ENCODE measurements at regions not wholly inside any gene's neighbourhood (a gene's known extent, or its start where the extent isn't known, plus 50 kb on each side); places are given as distances from the start of the nearest gene placed in this dataset.
A peak's percentile ranks its signal among the peaks of the same experiment; 100 is the strongest.

DNA sequence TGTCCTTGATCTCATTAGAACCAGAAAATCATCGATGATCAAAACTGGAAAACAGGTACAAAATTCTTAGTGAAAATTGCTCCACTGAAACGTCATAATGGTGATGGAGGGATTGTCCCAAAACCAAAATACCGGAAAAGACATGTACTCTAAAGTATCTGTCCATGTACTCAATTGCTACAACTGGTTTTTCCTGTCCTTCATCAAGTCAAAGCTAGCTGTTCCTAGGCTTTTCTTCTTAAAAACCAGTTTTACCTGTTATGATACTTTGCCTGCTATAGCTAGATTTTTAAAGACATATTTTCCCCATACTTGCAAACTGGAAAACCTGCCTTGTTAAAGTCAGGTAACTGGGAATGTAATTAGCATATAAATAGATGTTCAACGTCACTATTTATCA is 50.5 kb upstream of the LRRC1 start:
- DNase-seq (ENCODE audit: low spot score): no peak
- in situ Hi-C loops (cut with HindIII; ENCODE audit: low sequenced_read_pairs): no loop called here

DNA sequence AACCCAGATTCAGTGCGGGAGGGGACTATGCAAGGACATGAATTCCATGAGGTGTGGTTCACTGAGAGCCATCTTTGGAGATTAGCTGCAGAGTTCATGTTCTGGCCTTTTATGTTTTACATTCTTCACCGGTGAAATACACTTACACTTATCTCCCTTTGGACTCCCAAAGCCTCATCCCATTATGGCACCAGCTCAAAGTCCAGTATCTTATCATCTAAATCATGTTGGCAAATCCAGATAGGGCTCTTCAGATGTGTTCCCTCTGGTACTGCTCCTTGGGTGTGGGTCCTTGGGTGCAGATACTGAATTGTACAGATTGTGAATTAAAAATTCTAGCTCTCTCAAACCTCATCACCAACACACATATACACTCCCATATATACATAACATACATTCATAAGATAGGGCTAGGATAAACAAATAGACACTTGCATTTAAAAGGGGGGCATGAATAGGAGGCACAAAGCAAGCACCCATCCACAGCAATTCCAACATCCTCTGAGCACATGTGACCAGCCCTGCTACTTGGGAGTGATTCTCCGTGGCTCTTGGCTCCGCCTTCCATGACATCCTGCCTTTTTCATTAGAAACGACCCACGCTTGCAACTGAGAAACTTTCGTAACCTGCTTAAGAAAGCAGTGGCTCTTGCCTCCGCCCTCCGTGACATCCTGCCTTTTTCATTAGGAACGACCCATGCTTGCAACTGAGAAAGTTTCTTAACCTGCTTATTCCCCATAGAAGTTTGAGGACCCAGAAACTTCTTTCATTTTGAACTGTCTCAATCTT is 53.6 kb upstream of the LRRC1 start:
- DNase-seq (ENCODE audit: low spot score): no peak

DNA sequence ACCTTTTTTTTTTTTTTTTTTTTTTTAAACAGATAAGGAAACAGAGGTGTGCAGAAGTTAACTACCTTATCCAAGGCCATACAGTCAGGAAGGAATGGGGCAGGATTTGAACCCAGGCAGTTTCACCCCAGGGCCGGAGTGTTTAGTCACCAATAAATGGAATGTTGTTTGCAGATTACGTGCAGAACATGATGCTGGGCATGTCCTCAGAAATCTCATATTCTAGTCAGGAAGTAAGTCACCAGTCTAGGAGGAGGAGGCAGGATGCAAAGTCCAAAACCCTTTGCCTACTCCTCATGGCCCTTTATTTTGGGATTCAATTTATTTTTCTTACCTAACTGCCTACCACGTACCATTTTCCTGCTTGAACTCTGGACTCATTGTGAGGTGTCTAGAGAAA is 57.1 kb upstream of the LRRC1 start:
- in situ Hi-C loops (cut with HindIII; ENCODE audit: low sequenced_read_pairs): no loop called here
- no peak for DNase-seq (ENCODE audit: low spot score)

More for the DNA sequence above, 53.6 kb upstream of the LRRC1 start:
- in situ Hi-C loops (cut with HindIII; ENCODE audit: low sequenced_read_pairs): no loop called here

DNA sequence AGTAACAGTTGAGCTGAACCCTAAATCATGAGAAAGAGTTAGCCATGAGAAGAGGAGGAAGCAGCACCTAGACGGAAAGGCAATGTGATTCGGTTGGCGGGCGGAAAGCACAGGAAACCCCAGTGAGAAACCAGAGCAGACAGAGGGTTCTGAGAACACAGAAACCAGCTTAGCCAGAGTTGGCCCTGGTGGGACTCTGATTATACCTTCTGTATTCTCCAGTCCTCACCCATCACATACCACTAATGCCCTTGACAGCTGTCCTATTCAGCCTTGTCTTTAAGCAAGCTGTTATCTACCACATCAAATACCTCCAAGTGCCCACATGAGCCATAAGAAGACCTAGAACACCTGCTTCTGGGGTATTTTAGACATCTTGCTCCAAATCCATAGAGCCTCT is 58.9 kb upstream of the LRRC1 start:
- in situ Hi-C loops (cut with HindIII; ENCODE audit: low sequenced_read_pairs): no loop called here

DNA sequence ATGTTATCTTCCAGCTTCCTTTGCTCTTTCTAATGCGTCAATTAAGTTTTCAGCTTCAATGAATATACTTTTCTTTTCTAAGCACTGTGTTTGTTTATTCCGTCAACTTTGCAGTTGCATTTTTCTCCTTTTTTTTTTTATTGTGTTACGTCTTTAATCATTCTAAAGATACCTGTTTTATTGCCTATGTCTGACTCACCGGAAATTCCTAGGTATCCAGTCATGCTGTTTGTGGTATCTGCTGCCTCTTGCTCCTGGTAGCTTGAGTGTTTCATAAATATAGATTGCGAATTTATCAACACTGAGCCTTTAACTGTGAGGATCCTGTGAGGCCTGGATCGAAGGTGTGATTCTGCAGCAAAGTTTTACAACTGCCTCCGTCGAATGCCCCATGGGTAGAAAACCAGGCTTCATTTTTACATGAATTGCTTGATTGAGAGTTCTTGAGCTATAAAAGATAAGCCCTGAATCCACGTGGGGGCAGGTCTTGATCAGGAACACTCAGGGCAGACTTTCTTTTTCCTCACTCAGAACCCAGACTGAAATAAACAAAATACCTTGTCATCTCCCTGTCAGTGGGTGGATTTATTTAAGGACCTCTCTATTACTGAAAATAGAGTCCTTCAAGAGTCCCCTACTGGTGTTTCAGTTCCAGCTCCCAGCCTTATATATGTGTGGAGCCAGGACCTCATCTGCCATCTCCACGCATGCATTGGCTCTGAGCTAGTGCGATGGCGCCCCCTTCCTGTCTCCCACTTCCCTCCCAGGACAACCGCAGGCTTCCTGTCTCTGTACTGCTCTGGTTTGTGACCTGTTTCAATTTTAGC is 60.1 kb upstream of the LRRC1 start:
- in situ Hi-C loops (cut with HindIII; ENCODE audit: low sequenced_read_pairs): no loop called here
- DNase-seq (ENCODE audit: low spot score): no peak

More for the DNA sequence above, 58.9 kb upstream of the LRRC1 start:
- DNase-seq (ENCODE audit: low spot score): no peak

DNA sequence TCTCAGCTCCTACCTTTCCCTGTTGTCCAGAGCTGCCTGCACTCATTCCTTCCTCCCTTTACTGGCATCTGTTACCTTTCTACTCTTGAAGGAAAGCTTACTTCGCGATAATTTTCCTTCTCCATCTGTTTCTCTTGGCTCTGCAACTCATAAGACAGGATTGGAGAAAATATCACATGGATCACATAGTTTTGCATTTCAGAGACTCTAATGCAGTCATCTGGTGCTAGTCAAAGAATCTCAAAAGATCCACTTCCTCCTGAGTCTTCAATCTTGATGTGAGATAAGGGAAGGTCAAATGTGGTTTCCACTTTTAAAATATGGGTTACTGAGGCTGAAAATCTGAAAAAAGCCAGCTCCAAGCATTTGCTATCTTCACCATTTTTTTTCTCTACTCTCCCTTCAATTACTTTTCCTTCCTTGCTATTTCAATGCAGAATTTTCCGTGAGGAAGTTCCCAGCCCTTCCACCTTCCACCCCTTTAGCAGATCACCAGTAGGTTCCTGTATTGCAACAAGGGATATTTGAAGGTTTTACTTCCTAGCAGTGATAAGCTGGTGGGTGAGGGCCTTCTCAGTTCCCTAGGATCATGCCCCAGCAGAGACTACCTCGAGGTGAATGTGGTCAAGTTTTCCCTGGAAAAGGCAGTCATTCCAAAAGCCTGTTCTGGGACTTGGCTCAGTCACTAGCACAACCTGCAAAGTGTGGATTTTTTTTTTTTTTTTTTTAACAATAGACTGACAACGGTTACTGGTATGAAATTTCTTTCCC is 62.8 kb upstream of the LRRC1 start:
- no peak for DNase-seq (ENCODE audit: low spot score)
- in situ Hi-C loops (cut with HindIII; ENCODE audit: low sequenced_read_pairs): no loop called here

DNA sequence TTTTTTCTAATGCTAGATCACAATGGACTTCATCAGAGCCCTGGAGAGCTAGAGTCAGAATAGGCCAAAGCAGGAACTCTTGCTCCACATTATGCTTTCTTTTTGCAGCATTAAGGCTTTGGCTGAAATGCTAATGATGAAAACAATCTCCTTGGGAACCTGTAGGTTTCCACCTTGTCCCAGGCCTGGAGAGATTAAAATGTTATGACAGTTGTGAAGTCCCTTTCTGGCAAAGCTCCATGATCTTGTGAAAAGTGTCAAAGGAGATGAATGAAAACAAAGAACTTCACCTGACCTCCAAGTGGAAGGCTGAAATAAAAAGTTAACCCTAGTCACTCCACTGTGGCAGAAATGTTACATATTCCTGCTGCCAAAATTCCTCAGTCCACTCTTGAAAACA is 64.0 kb upstream of the LRRC1 start:
- DNase-seq (ENCODE audit: low spot score): no peak
- in situ Hi-C loops (cut with HindIII; ENCODE audit: low sequenced_read_pairs): no loop called here

DNA sequence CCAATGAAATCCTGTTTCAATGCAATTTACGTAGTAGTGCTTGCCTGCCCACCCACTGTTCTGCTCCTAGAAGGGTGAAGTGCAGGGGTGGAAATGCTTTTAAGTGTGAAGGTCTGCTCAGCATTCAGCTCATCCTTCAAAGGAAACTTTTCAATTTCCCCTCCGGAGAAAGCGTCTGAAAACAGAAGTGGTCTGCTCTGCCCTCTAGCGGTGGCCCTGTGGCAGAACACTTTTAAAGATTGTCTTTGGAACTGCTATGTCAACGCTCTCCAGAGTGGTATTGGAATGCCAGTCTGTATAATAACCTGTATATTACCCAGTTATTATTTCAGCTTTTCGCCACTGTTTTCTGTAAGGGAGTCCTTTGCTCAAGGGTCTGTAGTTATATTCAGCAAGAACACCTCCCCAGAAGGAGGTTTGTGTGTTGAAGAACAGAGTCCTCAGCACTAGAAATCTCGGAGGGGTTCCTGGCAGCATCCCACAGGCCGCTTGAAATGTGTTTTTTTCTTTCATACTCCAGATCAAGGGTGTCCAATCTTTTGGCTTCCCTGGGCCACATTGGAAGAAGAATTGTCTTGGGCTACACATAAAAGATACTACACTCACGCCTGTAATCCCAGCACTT is 63.1 kb upstream of the KLHL31 start:
- DNase-seq (ENCODE audit: low spot score): peak; percentile 65
- in situ Hi-C loops (cut with HindIII; ENCODE audit: low sequenced_read_pairs): no loop called here

DNA sequence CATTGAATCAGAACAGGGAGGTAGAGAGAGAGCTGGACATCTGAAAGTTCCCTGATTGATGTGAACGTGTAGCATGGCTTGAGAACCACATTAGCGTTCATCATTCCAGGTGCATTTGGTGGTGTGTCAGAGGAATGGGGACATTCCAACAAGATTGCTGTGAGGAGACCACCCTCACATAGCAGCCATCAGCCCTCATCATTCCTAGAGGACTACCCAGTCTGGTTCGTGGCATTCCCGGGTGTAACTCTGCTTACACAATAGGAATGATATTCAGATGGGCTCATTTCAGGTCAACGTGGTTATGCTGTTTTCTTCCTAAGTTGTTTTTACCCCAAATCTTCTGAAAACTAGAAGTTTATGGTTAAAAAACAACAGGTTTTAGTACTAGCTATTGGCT is 62.2 kb upstream of the KLHL31 start:
- no peak for DNase-seq (ENCODE audit: low spot score)
- in situ Hi-C loops (cut with HindIII; ENCODE audit: low sequenced_read_pairs): no loop called here

DNA sequence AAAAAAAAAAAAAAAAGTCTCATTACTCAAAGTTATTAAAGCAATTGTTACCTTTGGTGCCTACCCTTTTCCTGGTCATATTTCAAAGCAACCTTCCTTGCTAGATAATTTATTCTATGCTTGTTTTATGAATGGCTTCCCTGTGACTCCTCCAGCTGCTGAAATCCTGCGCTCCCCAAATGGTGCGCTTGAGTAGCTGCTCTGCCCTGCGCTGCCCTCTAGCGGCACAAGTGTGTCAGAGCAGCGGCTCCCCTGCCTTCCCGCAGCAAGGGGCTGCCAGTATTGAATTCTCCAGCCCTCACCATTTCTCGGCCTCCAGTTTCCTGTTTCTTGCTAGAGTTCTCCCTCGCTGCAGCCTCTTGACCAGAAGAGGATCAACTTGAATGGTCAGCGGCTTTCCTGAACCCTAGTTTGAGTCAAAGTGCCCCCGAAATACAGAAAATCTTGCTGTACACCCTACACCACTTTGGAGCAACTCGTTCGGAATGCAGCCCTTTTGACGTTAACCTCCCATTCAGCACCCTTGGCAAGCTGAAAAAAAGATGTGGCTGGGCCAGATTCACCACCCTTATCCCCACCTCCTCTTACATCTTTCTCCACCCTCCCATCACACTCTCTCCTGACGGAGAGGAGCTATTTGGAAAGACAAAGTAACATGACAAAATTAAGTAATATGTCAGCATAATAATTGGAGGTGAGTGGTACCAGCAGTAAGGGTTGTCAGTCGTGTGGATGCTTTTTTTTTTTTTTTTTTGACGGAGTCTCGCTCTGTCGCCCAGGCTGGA is 60.4 kb upstream of the KLHL31 start:
- peak; percentile 70 for DNase-seq (ENCODE audit: low spot score)
- in situ Hi-C loops (cut with HindIII; ENCODE audit: low sequenced_read_pairs): no loop called here

DNA sequence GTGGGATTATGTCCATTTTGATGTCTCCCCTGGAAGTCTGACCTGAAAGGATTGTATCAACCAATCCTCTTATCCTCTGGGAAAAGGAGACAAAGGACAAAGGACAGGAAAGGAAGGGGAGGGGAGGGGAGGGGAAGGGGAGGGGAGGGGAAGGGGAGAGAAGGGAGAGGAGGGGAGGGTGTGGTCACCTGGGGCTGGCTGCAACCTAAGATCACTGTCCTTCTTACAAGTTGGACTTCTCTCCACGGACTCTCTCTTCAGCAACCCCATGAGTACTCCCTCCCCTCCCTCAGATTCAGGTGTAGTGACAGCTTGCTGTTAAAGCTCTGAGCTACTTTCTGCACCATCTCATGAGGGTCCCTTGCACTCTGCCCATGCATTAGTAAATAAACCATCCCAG is 58.9 kb upstream of the KLHL31 start:
- in situ Hi-C loops (cut with HindIII; ENCODE audit: low sequenced_read_pairs): no loop called here
- no peak for DNase-seq (ENCODE audit: low spot score)

DNA sequence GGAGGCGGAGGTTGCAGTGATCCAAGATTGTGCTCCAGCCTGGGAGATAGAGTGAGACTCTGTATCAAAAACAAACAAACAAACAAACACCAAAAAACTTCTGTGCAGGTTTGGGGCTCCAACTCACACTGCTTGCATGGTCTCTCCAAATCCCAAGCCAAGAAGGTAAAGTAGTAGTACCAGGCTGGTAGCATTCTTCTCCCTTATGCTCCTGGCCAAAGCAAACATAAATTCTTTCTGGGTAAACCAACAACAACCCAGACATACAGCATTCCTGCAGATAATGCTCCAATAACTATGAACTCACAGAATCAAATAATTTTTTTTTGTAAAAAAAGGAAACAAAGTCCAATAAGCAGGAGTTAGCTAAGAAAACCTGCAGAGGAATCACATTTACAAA is 57.8 kb upstream of the KLHL31 start:
- DNase-seq (ENCODE audit: low spot score): no peak
- in situ Hi-C loops (cut with HindIII; ENCODE audit: low sequenced_read_pairs): no loop called here

DNA sequence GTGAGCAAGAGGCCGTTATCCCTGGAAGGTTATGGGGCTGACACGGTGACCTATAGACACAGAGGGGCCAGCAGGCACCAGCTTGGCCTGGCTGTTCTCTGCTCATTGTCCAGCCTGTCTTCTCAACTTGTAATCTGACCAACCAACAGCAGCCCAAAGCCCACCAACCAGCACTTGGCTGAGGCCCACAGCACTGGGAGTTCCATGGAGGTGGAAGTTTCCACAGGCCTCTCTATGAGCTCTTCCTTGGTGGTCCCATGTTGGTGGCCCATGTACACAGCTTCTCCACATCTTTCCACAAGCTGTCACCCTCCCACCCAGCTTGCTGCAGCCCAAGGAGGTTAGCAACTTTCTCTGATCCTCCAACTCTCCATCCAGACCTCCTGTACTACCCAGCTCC is 56.2 kb upstream of the KLHL31 start:
- no peak for DNase-seq (ENCODE audit: low spot score)
- in situ Hi-C loops (cut with HindIII; ENCODE audit: low sequenced_read_pairs): no loop called here

DNA sequence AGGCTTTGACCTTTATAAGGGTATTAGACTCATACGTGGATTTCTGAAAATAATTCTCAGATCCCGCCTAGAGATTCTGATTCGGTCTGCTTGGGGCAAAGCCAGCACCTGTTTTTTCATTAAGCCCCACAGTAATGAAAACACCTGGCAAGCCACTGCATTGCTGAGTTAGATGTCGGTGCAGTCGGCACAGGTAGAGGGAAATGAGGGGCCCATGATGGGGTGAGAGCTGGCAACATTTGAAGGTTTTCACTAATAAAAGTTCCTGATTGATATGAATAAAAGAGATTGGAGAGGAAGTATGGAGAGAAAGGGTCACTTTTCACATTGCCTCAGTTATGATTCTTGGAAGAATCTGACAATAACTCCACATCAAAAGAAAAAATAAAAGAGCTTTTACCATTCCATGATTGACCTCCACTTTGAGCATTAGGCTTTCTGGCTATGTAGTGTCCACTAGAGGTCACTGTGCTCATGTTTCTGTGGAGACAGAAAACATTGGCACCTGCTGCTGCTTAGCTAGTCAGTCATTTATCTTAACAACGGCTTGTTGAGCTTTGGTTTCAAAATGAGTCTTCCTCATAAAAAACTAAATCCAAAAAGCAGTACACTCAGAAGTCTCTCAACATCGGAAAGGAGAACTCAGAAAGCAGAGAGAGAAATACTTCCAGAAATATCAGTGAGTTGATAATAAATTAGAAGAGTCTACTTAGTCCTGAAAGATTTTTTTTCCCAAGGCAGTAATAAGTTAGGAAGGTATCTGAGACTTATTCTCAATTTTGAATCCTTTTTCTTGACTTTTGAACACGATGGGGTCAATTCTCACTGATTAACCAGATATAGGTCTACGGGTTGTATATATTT is 53.3 kb upstream of the KLHL31 start:
- peak; percentile 82 for DNase-seq (ENCODE audit: low spot score)
- in situ Hi-C loops (cut with HindIII; ENCODE audit: low sequenced_read_pairs): no loop called here

DNA sequence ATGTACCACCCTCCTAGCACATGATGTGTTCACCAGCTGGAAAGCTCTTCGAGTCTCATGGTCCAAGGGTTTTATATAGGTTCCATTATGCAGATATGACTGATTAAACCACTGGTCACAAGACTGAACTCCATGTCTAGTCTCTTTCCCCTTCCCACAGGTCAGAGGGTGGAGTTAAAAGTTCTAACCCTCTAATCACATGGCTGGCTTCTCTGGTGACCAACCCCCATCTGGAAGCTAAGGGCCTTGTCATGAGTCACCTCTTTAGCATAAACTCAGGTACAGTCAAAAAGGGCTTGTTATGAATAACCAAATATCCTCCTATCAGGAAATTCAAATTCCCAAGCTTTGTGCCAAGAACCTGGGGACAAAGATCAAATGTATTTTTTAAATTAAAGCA is 52.0 kb upstream of the KLHL31 start:
- no peak for DNase-seq (ENCODE audit: low spot score)
- in situ Hi-C loops (cut with HindIII; ENCODE audit: low sequenced_read_pairs): no loop called here

DNA sequence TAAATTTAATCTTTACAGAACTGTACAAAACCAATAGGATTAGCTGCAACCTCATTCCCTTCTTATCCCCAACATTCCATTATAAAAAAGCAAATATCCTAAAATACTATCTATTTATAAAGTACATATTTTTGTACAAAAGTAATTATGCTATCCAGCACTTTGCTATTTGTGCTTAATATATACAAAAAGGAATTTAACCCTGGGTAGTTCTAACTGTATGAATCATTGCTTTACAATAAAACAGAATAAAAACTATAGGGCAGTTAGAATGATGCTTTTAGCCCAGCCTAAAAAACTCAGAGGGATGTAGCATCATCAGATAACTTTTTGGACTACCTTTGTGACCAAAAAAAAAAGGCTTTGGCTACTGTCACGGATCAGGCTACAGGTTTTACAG is 49.9 kb upstream of the KLHL31 start:
- in situ Hi-C loops (cut with HindIII; ENCODE audit: low sequenced_read_pairs): no loop called here

More for the DNA sequence above, 49.9 kb upstream of the KLHL31 start:
- no peak for DNase-seq (ENCODE audit: low spot score)

Data from G401 (cell line).